ENCODE measurements at regions not wholly inside any gene's neighbourhood (a gene's known extent, or its start where the extent isn't known, plus 50 kb on each side); places are given as distances from the start of the nearest gene placed in this dataset.

DNA sequence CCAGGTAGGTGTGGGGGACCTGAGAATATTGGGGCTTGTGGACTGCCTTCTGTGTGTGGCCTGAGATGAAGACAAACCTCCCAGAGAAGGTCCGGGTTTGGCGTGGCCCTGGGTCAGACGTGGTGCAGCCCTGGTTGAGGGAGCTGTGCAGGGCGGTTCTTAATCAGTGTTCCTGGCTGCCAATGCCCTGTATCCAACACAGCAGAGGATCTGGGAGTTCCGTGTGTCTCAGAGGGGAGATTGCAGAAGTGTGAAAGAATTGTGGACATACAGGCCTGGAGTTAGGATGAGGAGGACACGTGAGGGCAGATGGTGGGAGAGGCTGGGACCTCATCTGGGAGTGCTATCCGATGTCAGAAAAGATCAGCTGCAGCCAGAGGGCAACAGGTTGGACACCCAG is 102.0 kb upstream of the NECTIN1 start:
- Histone ChIP-seq H3K79me2 (no peaks in the 10 kb centered on the region), H4K20me1 (ENCODE audit: insufficient read depth, poor library complexity, severe bottlenecking) (no peaks in the 10 kb centered on the region), H3K27me3 (no peaks in the 10 kb centered on the region), H3K4me2 (no peak overlapping the region), H2AFZ (no peak overlapping the region), H3K36me3 (replicated peaks; ENCODE audit: insufficient read depth, low read depth) (no peaks in the 10 kb centered on the region), H3K9me2 (replicated peaks; ENCODE audit: insufficient read depth) (no peaks in the 10 kb centered on the region), H3K9me3 (ENCODE audit: low read depth) (no peaks in the 10 kb centered on the region), H3K4me3 (no peak overlapping the region), H3K27ac (no peak overlapping the region), H3K4me1 (ENCODE audit: insufficient read depth) (no peaks in the 10 kb centered on the region)
- DNase-seq (ENCODE audit: low spot score): no peak
- TF ChIP-seq CTCF (IDR thresholded peaks at IDR 0.05; ENCODE audit: poor library complexity) (no peak), EZH2phosphoT487 (IDR thresholded peaks at IDR 0.05; ENCODE audit: low read depth, severe bottlenecking, unreplicated experiment) (no peak), EZH2 (IDR thresholded peaks at IDR 0.05; ENCODE audit: borderline replicate concordance) (no peak)
- WGBS (ENCODE audit: low lambda C conversion rate, missing lambda C conversion rate): 85% methylated on average over 7 of the region's 7 CpGs

DNA sequence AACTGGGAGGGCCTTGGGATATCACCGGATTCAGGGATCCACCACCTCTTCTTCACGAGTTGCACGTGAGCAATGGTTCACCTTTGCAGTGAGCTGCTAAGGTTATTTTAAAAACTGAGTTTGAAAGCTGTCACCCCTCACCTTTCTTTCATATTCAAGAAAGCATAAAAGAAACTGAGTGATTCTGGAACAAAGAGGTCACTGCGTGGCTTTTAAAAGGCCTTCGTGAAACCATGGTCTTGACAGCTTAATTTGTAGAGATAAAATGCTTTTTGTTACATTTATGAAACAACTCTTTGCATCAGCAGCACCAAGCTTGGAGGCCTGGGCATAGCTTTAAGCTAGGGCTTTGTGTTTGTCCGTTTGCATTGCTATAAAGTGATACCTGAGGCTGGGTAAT is 101.4 kb upstream of the NECTIN1 start:
- no peak overlapping the region for H3K4me2 ChIP-seq
- no peak for DNase-seq (ENCODE audit: low spot score)
- no peak overlapping the region for H3K27ac ChIP-seq
- no peak overlapping the region for H2AFZ ChIP-seq
- H3K4me1 ChIP-seq (ENCODE audit: insufficient read depth): no peaks in the 10 kb centered on the region
- no peaks in the 10 kb centered on the region for H3K9me3 ChIP-seq (ENCODE audit: low read depth)
- TF ChIP-seq EZH2phosphoT487 (IDR thresholded peaks at IDR 0.05; ENCODE audit: low read depth, severe bottlenecking, unreplicated experiment) (no peak), CTCF (IDR thresholded peaks at IDR 0.05; ENCODE audit: poor library complexity) (no peak), EZH2 (IDR thresholded peaks at IDR 0.05; ENCODE audit: borderline replicate concordance) (no peak)
- no peaks in the 10 kb centered on the region for H3K9me2 ChIP-seq (replicated peaks; ENCODE audit: insufficient read depth)
- H4K20me1 ChIP-seq (ENCODE audit: insufficient read depth, poor library complexity, severe bottlenecking): no peaks in the 10 kb centered on the region
- no peak overlapping the region for H3K4me3 ChIP-seq
- H3K36me3 ChIP-seq (replicated peaks; ENCODE audit: insufficient read depth, low read depth): no peaks in the 10 kb centered on the region
- WGBS (ENCODE audit: low lambda C conversion rate, missing lambda C conversion rate): 84% methylated on average over 6 of the region's 6 CpGs
- H3K79me2 ChIP-seq: no peaks in the 10 kb centered on the region
- no peaks in the 10 kb centered on the region for H3K27me3 ChIP-seq

DNA sequence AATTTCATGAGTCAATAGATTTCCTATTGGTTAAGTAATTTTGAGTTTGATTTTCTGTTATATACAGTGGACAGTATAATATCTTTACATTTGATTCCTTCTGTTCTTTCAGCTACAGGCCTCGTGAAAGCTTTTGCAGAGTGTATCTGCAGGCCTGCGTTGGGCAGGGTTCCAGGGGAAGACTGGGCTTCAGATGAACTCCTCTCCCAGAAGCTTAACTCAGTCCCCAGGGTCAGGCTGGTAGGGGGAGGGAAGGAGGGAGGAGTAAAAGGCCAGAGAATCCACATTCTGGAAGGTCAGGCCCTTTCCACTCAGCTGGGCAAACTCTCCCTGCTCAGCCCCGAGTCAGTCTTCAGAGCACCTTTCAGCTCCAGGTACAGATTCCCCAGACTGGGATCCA is 100.4 kb upstream of the NECTIN1 start:
- Histone ChIP-seq H3K27ac (no peak overlapping the region), H2AFZ (no peak overlapping the region), H3K4me3 (no peak overlapping the region), H3K79me2 (no peaks in the 10 kb centered on the region), H3K4me1 (ENCODE audit: insufficient read depth) (no peaks in the 10 kb centered on the region), H3K9me2 (replicated peaks; ENCODE audit: insufficient read depth) (no peaks in the 10 kb centered on the region), H4K20me1 (ENCODE audit: insufficient read depth, poor library complexity, severe bottlenecking) (no peaks in the 10 kb centered on the region), H3K4me2 (no peak overlapping the region), H3K9me3 (ENCODE audit: low read depth) (no peaks in the 10 kb centered on the region), H3K36me3 (replicated peaks; ENCODE audit: insufficient read depth, low read depth) (no peaks in the 10 kb centered on the region), H3K27me3 (no peaks in the 10 kb centered on the region)
- no peak for TF ChIP-seq EZH2 (IDR thresholded peaks at IDR 0.05; ENCODE audit: borderline replicate concordance)
- TF ChIP-seq EZH2phosphoT487 (IDR thresholded peaks at IDR 0.05; ENCODE audit: low read depth, severe bottlenecking, unreplicated experiment): no peak
- TF ChIP-seq CTCF (IDR thresholded peaks at IDR 0.05; ENCODE audit: poor library complexity): no peak
- DNase-seq (ENCODE audit: low spot score): no peak
- WGBS (ENCODE audit: low lambda C conversion rate, missing lambda C conversion rate): 83% methylated on average over 3 of the region's 3 CpGs

GRCh38 chr11:119828819-119829218 is 99.8 kb upstream of the NECTIN1 start:
- H3K79me2 ChIP-seq: no peaks in the 10 kb centered on the region
- no peaks in the 10 kb centered on the region for H3K9me3 ChIP-seq (ENCODE audit: low read depth)
- H3K9me2 ChIP-seq (replicated peaks; ENCODE audit: insufficient read depth): no peaks in the 10 kb centered on the region
- TF ChIP-seq EZH2phosphoT487 (IDR thresholded peaks at IDR 0.05; ENCODE audit: low read depth, severe bottlenecking, unreplicated experiment): no peak
- no peak for TF ChIP-seq CTCF (IDR thresholded peaks at IDR 0.05; ENCODE audit: poor library complexity)
- TF ChIP-seq EZH2 (IDR thresholded peaks at IDR 0.05; ENCODE audit: borderline replicate concordance): no peak
- H3K4me1 ChIP-seq (ENCODE audit: insufficient read depth): no peaks in the 10 kb centered on the region
- H3K4me3 ChIP-seq: no peak overlapping the region
- DNase-seq (ENCODE audit: low spot score): no peak
- H3K36me3 ChIP-seq (replicated peaks; ENCODE audit: insufficient read depth, low read depth): no peaks in the 10 kb centered on the region
- no peak overlapping the region for H3K27ac ChIP-seq
- no peak overlapping the region for H3K4me2 ChIP-seq
- no peaks in the 10 kb centered on the region for H3K27me3 ChIP-seq
- no peak overlapping the region for H2AFZ ChIP-seq
- H4K20me1 ChIP-seq (ENCODE audit: insufficient read depth, poor library complexity, severe bottlenecking): no peaks in the 10 kb centered on the region
- WGBS (ENCODE audit: low lambda C conversion rate, missing lambda C conversion rate): 87% methylated on average over 2 of the region's 2 CpGs

Data from hepatocyte (in vitro differentiated cells).